Duodenal mucosa (tissue), 2 donors: ENCODE measurements at regions not wholly inside any gene's neighbourhood (a gene's known extent, or its start where the extent isn't known, plus 50 kb on each side); places are given as distances from the start of the nearest gene placed in this dataset.

ENCODE experiments used
- H3K27ac ChIP-seq: one replicate; pipeline ENCODE4 v1.7.0; 2013; ENCODE audit warnings: low read depth, low read length
- H3K27me3 ChIP-seq, 2 donors: one replicate each; pipeline ENCODE4 v1.7.0; 2013; ENCODE audit warnings: low read length in 2 of 2, control low read depth in 1 of 2; ENCODE audit not compliant: insufficient read depth in 2 of 2, control insufficient read depth in 1 of 2
- H3K36me3 ChIP-seq, 2 donors: one replicate each; pipeline ENCODE4 v1.7.0; 2013; ENCODE audit warnings: low read length in 2 of 2, control low read depth in 1 of 2; ENCODE audit not compliant: insufficient read depth in 2 of 2, control insufficient read depth in 1 of 2
- H3K4me1 ChIP-seq, 2 donors: one replicate each; pipeline ENCODE4 v1.7.0; 2013; ENCODE audit warnings: low read length in 2 of 2, control low read depth in 1 of 2; ENCODE audit not compliant: insufficient read depth in 2 of 2, control insufficient read depth in 1 of 2
- H3K4me3 ChIP-seq, 2 donors: one replicate each; pipeline ENCODE4 v1.7.0; 2013; ENCODE audit warnings: low read length in 2 of 2, low read depth in 1 of 2
- H3K9ac ChIP-seq, 2 donors: one replicate each; pipeline ENCODE4 v1.7.0; 2013; ENCODE audit warnings: low read length in 2 of 2, low read depth in 1 of 2
- H3K9me3 ChIP-seq, 2 donors: one replicate each; pipeline ENCODE4 v1.7.0; 2013; ENCODE audit warnings: low read length in 2 of 2, control low read depth in 1 of 2; ENCODE audit not compliant: control insufficient read depth in 1 of 2

DNA sequence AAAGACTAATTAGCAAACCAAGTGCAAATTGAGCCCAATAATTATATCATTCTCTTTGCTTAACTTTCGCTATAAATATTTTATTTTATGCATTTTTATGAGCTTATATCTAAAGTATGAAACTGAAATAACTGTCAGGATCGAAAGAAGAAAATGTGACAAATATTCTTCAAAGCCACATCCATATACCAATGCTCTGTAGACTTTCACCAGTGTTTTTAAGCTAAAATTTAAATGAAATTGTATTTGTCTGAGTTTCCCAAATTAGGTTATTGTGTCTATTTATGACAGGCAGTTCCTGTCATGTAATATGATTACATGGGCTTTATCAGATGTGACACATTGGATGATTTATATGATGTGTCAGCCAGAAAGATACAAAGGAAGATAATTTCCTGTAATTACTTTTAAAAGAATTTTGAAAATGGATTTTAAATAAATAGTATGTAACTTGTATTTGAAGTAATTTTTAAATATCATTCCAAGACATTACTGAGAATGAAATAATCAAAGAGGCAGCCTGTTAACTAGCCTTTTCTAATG is 317.9 kb upstream of the KLF6 start:
- no peaks in the 10 kb centered on the region for H3K9me3 ChIP-seq
- H3K4me1 ChIP-seq: no peaks in the 10 kb centered on the region
- no peak overlapping the region for H3K9ac ChIP-seq
- no peak overlapping the region for H3K4me3 ChIP-seq
- no peaks in the 10 kb centered on the region for H3K36me3 ChIP-seq
- no peak overlapping the region for H3K27ac ChIP-seq
- no peaks in the 10 kb centered on the region for H3K27me3 ChIP-seq

DNA sequence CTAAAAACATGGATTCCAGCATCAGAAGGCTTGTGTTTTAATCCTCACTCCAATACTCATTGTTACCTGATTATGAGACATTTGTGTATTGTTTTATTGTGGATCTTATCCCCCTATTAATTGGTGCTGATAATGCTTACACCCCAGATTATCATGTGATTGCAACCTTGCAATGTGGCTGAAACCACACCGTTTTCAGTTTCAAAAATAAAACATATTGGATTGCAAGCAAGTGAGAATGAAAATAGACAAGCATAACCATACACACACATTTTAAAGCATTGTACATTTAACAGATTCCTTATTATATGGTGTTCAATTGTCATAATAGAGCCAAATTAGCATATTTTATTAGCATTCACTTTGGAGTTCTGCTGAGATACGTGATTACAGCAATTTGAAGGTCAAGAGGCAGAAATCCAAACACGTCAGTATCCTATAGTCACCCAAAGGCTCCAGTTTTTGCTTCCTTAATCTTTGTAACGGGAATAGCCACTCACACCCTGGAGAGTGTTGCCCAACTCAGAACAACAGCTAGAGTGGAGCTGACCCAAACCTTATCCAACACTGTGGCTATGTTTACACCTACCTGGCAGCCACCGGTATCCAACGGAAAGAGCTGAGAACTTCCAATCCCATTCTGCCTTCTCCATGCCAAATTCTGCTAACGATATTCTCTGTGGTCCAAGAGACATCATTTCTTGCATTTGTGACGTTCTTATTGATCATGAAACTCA is 317.1 kb upstream of the KLF6 start:
- no peak overlapping the region for H3K4me3 ChIP-seq
- no peaks in the 10 kb centered on the region for H3K27me3 ChIP-seq

DNA sequence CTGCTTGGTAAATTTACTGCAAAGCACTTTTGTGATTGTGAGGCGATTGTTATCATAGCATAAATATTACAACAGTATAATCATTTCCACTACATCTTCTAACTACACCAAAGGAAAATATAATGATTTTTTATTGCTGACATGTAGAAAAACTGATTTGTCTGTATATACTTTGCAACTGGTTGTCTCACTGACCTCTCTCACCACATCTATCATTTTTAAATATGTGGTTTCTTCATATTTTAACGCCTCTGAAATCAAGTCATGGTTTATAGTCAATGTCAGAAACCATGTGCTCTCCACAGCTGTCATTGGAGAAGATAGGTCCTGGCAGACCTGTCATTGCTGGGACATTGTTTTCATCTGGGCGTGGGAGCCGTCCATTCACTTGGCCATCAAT is 315.4 kb upstream of the KLF6 start:
- no peaks in the 10 kb centered on the region for H3K36me3 ChIP-seq
- no peaks in the 10 kb centered on the region for H3K27me3 ChIP-seq
- H3K27ac ChIP-seq: no peak overlapping the region
- no peaks in the 10 kb centered on the region for H3K9me3 ChIP-seq
- no peak overlapping the region for H3K4me3 ChIP-seq
- no peak overlapping the region for H3K9ac ChIP-seq
- no peaks in the 10 kb centered on the region for H3K4me1 ChIP-seq

More for the DNA sequence above, 317.1 kb upstream of the KLF6 start:
- H3K4me1 ChIP-seq: no peaks in the 10 kb centered on the region
- no peak overlapping the region for H3K9ac ChIP-seq
- no peaks in the 10 kb centered on the region for H3K9me3 ChIP-seq
- no peak overlapping the region for H3K27ac ChIP-seq
- H3K36me3 ChIP-seq: no peaks in the 10 kb centered on the region

- H3K4me3 ChIP-seq: no peak overlapping the region
Observed at GRCh38 chr10:4099202-4099601, 314.2 kb upstream of the KLF6 start.

GRCh38 chr10:4095166-4095917 is 310.3 kb upstream of the KLF6 start:
- Histone ChIP-seq H3K4me1 (no peaks in the 10 kb centered on the region), H3K27ac (no peak overlapping the region), H3K4me3 (no peak overlapping the region), H3K9ac (no peak overlapping the region), H3K9me3 (no peaks in the 10 kb centered on the region), H3K27me3 (no peaks in the 10 kb centered on the region), H3K36me3 (no peaks in the 10 kb centered on the region)

More at GRCh38 chr10:4099202-4099601, 314.2 kb upstream of the KLF6 start:
- Histone ChIP-seq H3K9ac (no peak overlapping the region), H3K4me1 (no peaks in the 10 kb centered on the region), H3K27ac (no peak overlapping the region), H3K27me3 (no peaks in the 10 kb centered on the region), H3K36me3 (no peaks in the 10 kb centered on the region), H3K9me3 (no peaks in the 10 kb centered on the region)

GRCh38 chr10:4094751-4095150 is 309.7 kb upstream of the KLF6 start:
- Histone ChIP-seq H3K27me3 (no peaks in the 10 kb centered on the region), H3K27ac (no peak overlapping the region), H3K9me3 (no peaks in the 10 kb centered on the region), H3K4me1 (no peaks in the 10 kb centered on the region), H3K4me3 (no peak overlapping the region), H3K9ac (no peak overlapping the region), H3K36me3 (no peaks in the 10 kb centered on the region)

DNA sequence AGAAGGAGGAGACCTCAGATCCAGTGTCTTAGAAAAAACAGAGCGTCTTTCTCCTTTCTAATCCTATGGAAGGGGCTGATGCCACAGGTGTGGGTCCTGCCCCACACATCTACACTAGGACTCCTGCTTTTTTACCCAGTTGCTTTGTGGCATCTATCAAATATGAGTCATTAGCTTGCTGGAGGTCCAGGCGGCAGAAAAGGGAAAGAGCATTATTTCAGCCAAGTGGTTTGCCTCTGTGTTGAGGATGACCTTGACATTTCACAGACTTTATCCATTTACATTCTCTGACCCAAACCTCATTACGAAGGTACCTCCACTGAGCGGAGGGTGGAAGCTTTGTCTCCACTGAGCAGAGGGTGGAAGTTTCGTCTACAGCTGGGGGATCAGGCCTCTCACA is 308.4 kb upstream of the KLF6 start:
- H3K36me3 ChIP-seq: no peaks in the 10 kb centered on the region
- H3K27ac ChIP-seq: no peak overlapping the region
- H3K9me3 ChIP-seq: no peaks in the 10 kb centered on the region
- no peak overlapping the region for H3K9ac ChIP-seq
- no peak overlapping the region for H3K4me3 ChIP-seq
- no peaks in the 10 kb centered on the region for H3K4me1 ChIP-seq
- H3K27me3 ChIP-seq: no peaks in the 10 kb centered on the region

DNA sequence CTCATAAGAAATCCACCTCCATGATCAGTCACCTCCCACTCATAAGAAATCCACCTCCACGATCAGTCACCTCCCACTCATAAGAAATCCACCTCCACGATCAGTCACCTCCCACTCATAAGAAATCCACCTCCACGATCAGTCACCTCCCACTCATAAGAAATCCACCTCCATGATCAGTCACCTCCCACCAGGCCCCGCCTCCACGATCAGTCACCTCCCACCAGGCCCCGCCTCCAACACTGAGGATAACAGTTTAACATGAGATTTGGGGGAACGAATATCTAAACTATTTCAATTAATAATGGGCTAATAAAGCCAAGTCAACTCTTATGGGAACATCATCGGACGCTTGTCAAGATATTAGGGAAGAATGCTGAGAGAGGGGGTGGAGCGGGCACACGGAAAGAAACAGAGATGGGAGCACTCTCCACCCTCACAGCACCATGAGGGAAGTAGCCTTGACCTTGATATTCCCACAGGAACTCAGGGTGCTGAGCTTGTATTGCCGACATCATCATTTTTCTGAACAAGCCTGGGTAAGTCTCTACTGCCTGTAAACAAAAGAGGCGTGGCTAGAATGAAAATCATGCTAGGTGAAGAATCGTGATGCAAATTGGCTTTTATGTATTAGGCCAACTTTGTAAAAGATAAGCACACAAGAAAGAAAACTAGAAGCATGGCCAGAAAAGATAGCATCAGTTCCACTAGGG is 303.5 kb upstream of the KLF6 start:
- Histone ChIP-seq H3K4me1 (no peaks in the 10 kb centered on the region), H3K9me3 (no peaks in the 10 kb centered on the region), H3K9ac (no peak overlapping the region), H3K4me3 (no peak overlapping the region), H3K27me3 (no peaks in the 10 kb centered on the region), H3K27ac (no peak overlapping the region), H3K36me3 (no peaks in the 10 kb centered on the region)

DNA sequence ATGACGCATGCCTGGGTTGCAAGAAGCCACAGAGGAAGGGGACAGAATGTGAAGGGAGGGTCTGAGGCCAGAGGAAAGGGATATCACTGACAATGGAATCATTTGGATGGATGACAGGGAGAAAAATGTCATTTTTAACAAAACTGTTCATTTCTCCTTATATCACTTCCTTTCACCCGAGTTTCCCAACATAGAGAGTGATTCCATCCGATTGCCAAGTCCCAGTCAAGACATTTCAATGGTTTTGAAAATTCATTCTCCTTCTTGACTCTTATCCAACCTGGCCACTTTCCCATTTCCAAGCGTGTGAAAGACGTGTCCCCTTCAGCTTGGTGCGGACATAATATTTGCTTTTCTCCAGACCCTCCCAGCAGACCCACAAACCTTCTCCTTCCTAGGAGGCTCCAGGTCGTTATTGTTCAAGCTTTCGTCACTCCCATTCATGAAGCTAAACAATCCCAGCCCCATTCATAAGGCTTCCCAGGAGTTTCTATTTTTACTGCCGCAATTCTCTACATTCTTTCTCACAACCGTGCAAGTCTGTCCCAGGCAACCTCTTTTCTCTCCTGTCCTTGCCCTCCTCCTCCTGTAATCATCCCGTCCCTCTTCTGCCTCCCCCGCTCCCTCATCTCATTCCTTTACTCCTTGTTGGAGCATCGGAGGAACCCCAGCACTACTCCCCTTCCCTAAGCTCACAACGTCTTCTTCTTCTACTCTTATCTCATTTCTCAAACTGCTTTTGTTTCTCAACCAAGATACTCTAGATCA is 301.3 kb upstream of the KLF6 start:
- H3K36me3 ChIP-seq: no peaks in the 10 kb centered on the region
- no peaks in the 10 kb centered on the region for H3K27me3 ChIP-seq
- H3K27ac ChIP-seq: no peak overlapping the region
- H3K9me3 ChIP-seq: no peaks in the 10 kb centered on the region
- H3K4me3 ChIP-seq: no peak overlapping the region
- H3K4me1 ChIP-seq: no peaks in the 10 kb centered on the region
- H3K9ac ChIP-seq: no peak overlapping the region
